ENCODE measurements at regions not wholly inside any gene's neighbourhood (a gene's known extent, or its start where the extent isn't known, plus 50 kb on each side); places are given as distances from the start of the nearest gene placed in this dataset.
"Not testable (repeated sequence)": the region's sequence is repeated elsewhere in the genome, so short reads cannot be mapped to it uniquely, and the experiment has no call there.

- Histone ChIP-seq H2AFZ (ENCODE audit: low read depth, low read length) (no peak overlapping the region), H3K27me3 (ENCODE audit: insufficient read depth, low read length) (no peaks in the 10 kb centered on the region), H3K4me3 (ENCODE audit: insufficient read depth, low read depth, low read length) (no peak overlapping the region), H3K9me3 (ENCODE audit: insufficient read depth, low read depth, low read length) (no peaks in the 10 kb centered on the region), H3K36me3 (ENCODE audit: insufficient read depth, low read length) (no peaks in the 10 kb centered on the region), H3K9ac (ENCODE audit: low read length) (no peak overlapping the region), H3K79me2 (ENCODE audit: insufficient read depth, low read length) (no peaks in the 10 kb centered on the region), H3K4me1 (ENCODE audit: insufficient read depth, low read length) (no peaks in the 10 kb centered on the region), H4K20me1 (ENCODE audit: insufficient read depth, low read length) (no peaks in the 10 kb centered on the region), H3K27ac (ENCODE audit: low read depth, low read length) (no peak overlapping the region), H3K4me2 (ENCODE audit: low read length) (no peak overlapping the region)
- FAIRE-seq = no peak
- Mint-ChIP-seq H3K4me3 (ENCODE audit: unreplicated experiment) (no peak overlapping the region), H3K36me3 (ENCODE audit: low read depth, unreplicated experiment) (no peaks in the 10 kb centered on the region), H3K27me3 (ENCODE audit: low read depth, unreplicated experiment) (no peaks in the 10 kb centered on the region), H3K27ac (ENCODE audit: unreplicated experiment) (no peak overlapping the region), H3K4me1 (ENCODE audit: low read depth, unreplicated experiment) (no peaks in the 10 kb centered on the region), H3K9me3 (ENCODE audit: unreplicated experiment) (no peaks in the 10 kb centered on the region)
- DNase-seq (ENCODE audit: low read depth) = no peak
- no peak for TF ChIP-seq EZH2 (IDR thresholded peaks at IDR 0.05; ENCODE audit: insufficient read depth, low read length)
- no peak for TF ChIP-seq CTCF (IDR thresholded peaks at IDR 0.05; ENCODE audit: insufficient read depth, low read depth, low read length)
These were observed 651.0 kb downstream of the CD109 start for GRCh38 chr6:74346936-74347535.

GRCh38 chr6:74343804-74344203 lies 647.8 kb downstream of the CD109 start:
- Histone ChIP-seq H3K79me2 (ENCODE audit: insufficient read depth, low read length) (no peaks in the 10 kb centered on the region), H3K27ac (ENCODE audit: low read depth, low read length) (no peak overlapping the region), H4K20me1 (ENCODE audit: insufficient read depth, low read length) (no peaks in the 10 kb centered on the region), H3K36me3 (ENCODE audit: insufficient read depth, low read length) (no peaks in the 10 kb centered on the region), H3K9me3 (ENCODE audit: insufficient read depth, low read depth, low read length) (no peaks in the 10 kb centered on the region), H3K4me1 (ENCODE audit: insufficient read depth, low read length) (no peaks in the 10 kb centered on the region), H3K4me3 (ENCODE audit: insufficient read depth, low read depth, low read length) (no peak overlapping the region), H3K9ac (ENCODE audit: low read length) (no peak overlapping the region), H3K27me3 (ENCODE audit: insufficient read depth, low read length) (no peaks in the 10 kb centered on the region), H2AFZ (ENCODE audit: low read depth, low read length) (no peak overlapping the region), H3K4me2 (ENCODE audit: low read length) (no peak overlapping the region)
- Mint-ChIP-seq H3K27ac (ENCODE audit: unreplicated experiment) (no peak overlapping the region), H3K4me1 (ENCODE audit: low read depth, unreplicated experiment) (no peaks in the 10 kb centered on the region), H3K27me3 (ENCODE audit: low read depth, unreplicated experiment) (no peaks in the 10 kb centered on the region), H3K9me3 (ENCODE audit: unreplicated experiment) (peaks cover 5% of the 10 kb centered on the region), H3K4me3 (ENCODE audit: unreplicated experiment) (no peak overlapping the region), H3K36me3 (ENCODE audit: low read depth, unreplicated experiment) (no peaks in the 10 kb centered on the region)
- DNase-seq (ENCODE audit: low read depth) (no peak), FAIRE-seq (no peak)
- TF ChIP-seq CTCF (IDR thresholded peaks at IDR 0.05; ENCODE audit: insufficient read depth, low read depth, low read length) (peak; percentile 19), EZH2 (IDR thresholded peaks at IDR 0.05; ENCODE audit: insufficient read depth, low read length) (no peak)

GRCh38 chr6:74343321-74343720 lies 647.3 kb downstream of the CD109 start:
- DNase-seq (ENCODE audit: low read depth); H3K4me2 ChIP-seq (ENCODE audit: low read length); H4K20me1 ChIP-seq (ENCODE audit: insufficient read depth, low read length); H3K4me3 Mint-ChIP-seq (ENCODE audit: unreplicated experiment); H3K9me3 ChIP-seq (ENCODE audit: insufficient read depth, low read depth, low read length); H3K79me2 ChIP-seq (ENCODE audit: insufficient read depth, low read length); H3K4me1 Mint-ChIP-seq (ENCODE audit: low read depth, unreplicated experiment); H3K27ac ChIP-seq (ENCODE audit: low read depth, low read length); H3K4me3 ChIP-seq (ENCODE audit: insufficient read depth, low read depth, low read length); H3K27me3 Mint-ChIP-seq (ENCODE audit: low read depth, unreplicated experiment); H3K36me3 ChIP-seq (ENCODE audit: insufficient read depth, low read length); FAIRE-seq; H3K9ac ChIP-seq (ENCODE audit: low read length); H3K9me3 Mint-ChIP-seq (ENCODE audit: unreplicated experiment); H3K27me3 ChIP-seq (ENCODE audit: insufficient read depth, low read length); H3K36me3 Mint-ChIP-seq (ENCODE audit: low read depth, unreplicated experiment); H2AFZ ChIP-seq (ENCODE audit: low read depth, low read length); H3K4me1 ChIP-seq (ENCODE audit: insufficient read depth, low read length); H3K27ac Mint-ChIP-seq (ENCODE audit: unreplicated experiment): not testable (repeated sequence)

All from astrocyte (in vitro differentiated cells and primary cell).